Activated naive CD4-positive, alpha-beta T cell treated with anti-CD3 and anti-CD28 coated beads, Interleukin-2, amount 10 ng/mL, durations not matched to agents 7 days and 5 days (primary cell): ENCODE measurements at regions not wholly inside any gene's neighbourhood (a gene's known extent, or its start where the extent isn't known, plus 50 kb on each side); places are given as distances from the start of the nearest gene placed in this dataset.

Source experiments
- CTCF ChIA-PET: fragments of 350-600 bp; sonication (Branson Sonifier 250); formaldehyde crosslinking; loops from one replicate; lab custom pipeline; 2021; ENCODE audit warnings: antibody characterized with exemption; lab: Charles Lee
- DNase-seq: peaks from one replicate; pipeline ENCODE4 v3.0.0-alpha.2; 2020
- H3K27ac Mint-ChIP-seq: one replicate; pipeline ENCODE4 v1.8.0; 2021; ENCODE audit warnings: mild to moderate bottlenecking, moderate library complexity, mixed read lengths
- H3K27me3 Mint-ChIP-seq: one replicate; pipeline ENCODE4 v1.8.0; 2021; ENCODE audit warnings: mild to moderate bottlenecking, mixed read lengths
- H3K36me3 Mint-ChIP-seq: one replicate; pipeline ENCODE4 v1.8.0; 2021; ENCODE audit warnings: mixed read lengths
- H3K4me1 Mint-ChIP-seq: one replicate; pipeline ENCODE4 v1.8.0; 2021; ENCODE audit warnings: mixed read lengths
- H3K4me3 Mint-ChIP-seq: one replicate; pipeline ENCODE4 v1.8.0; 2021; ENCODE audit warnings: mild to moderate bottlenecking, moderate library complexity, mixed read lengths
- H3K9me3 Mint-ChIP-seq: one replicate; pipeline ENCODE4 v1.8.0; 2021; ENCODE audit warnings: mixed read lengths

DNA sequence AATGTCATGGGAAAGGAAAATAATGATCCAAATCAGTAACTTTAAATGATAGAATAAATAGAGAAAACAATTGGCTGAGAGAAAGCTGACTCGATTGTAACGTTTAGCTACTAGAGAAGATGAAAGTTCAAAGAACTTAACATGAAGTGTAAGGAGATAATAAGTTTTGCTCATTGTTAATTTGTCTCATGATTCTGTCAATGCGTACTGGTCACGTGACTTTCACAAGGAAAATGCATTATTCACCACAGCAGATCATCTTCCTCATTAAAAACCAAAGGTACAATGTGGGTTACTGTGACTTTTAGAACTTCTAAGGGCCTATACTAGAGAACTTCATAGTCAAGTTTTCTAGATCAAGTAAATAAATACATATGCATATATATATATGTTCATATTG is 1207.2 kb downstream of the EFNB2 start:
- DNase-seq, result no peak
- no peak overlapping the region for H3K27ac Mint-ChIP-seq
- CTCF ChIA-PET, result no interaction called here
- no peak overlapping the region for H3K4me3 Mint-ChIP-seq
- no peaks in the 10 kb centered on the region for H3K9me3 Mint-ChIP-seq
- H3K36me3 Mint-ChIP-seq, result no peaks in the 10 kb centered on the region
- no peaks in the 10 kb centered on the region for H3K4me1 Mint-ChIP-seq
- no peaks in the 10 kb centered on the region for H3K27me3 Mint-ChIP-seq

- Mint-ChIP-seq H3K4me1 (no peaks in the 10 kb centered on the region), H3K27ac (no peak overlapping the region), H3K36me3 (no peaks in the 10 kb centered on the region), H3K9me3 (no peaks in the 10 kb centered on the region), H3K27me3 (no peaks in the 10 kb centered on the region), H3K4me3 (no peak overlapping the region)
- DNase-seq, result no peak
- CTCF ChIA-PET, result no interaction called here
Observed at GRCh38 chr13:105327581-105328126, 1207.8 kb downstream of the EFNB2 start.

- Mint-ChIP-seq H3K27ac (no peak overlapping the region), H3K27me3 (no peaks in the 10 kb centered on the region), H3K4me3 (no peak overlapping the region), H3K9me3 (no peaks in the 10 kb centered on the region), H3K4me1 (no peaks in the 10 kb centered on the region), H3K36me3 (no peaks in the 10 kb centered on the region)
- CTCF ChIA-PET, result no interaction called here
- DNase-seq, result no peak
Observed at GRCh38 chr13:105319875-105320274, 1215.6 kb downstream of the EFNB2 start.

GRCh38 chr13:105316731-105317130 is 1218.7 kb downstream of the EFNB2 start:
- Mint-ChIP-seq H3K9me3 (no peaks in the 10 kb centered on the region), H3K27ac (no peak overlapping the region), H3K36me3 (no peaks in the 10 kb centered on the region), H3K27me3 (no peaks in the 10 kb centered on the region), H3K4me1 (no peaks in the 10 kb centered on the region), H3K4me3 (no peak overlapping the region)
- no peak for DNase-seq
- CTCF ChIA-PET, result no interaction called here

DNA sequence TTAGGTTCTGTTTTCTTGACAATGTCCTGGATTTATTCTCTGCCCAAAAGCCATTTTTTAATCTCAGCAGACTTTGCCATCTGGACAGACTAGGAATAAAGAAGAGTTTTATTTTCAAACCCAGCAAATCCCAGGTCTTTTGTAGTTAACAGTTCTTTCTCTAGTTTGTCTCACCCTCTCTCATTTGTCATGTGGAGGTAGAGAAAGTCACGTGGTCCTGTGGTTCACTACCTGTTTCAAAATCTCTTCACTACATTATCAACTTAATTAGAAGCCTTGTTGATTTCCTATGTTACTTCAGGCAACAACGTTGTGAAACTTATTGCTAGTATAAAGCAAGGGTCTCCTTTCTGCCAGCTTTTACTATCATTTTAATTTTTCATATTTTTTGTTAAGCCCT is 1222.6 kb downstream of the EFNB2 start:
- CTCF ChIA-PET, result no interaction called here
- no peak overlapping the region for H3K27ac Mint-ChIP-seq
- no peaks in the 10 kb centered on the region for H3K9me3 Mint-ChIP-seq
- no peak overlapping the region for H3K4me3 Mint-ChIP-seq
- no peaks in the 10 kb centered on the region for H3K4me1 Mint-ChIP-seq
- H3K36me3 Mint-ChIP-seq, result no peaks in the 10 kb centered on the region
- DNase-seq, result no peak
- H3K27me3 Mint-ChIP-seq, result no peaks in the 10 kb centered on the region

DNA sequence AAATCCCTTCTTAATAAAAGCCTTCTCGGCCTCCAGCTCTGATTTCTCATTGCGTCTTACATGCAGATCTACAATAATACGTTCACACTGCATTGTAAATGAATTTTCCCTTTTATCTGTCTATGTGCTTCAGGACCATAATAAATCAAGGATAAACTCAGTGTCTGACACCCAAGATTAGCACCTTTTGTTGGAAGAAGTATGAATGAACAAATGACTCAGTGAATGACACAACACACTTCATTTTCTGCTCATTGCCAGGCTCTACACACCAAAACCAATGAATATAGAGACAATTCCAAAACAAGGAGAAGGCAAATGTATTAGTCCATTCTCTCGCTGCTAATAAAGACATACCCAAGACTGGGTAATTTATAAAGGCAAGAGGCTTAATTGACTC is 1224.4 kb downstream of the EFNB2 start:
- CTCF ChIA-PET, result no interaction called here
- no peak overlapping the region for H3K27ac Mint-ChIP-seq
- no peak for DNase-seq
- H3K4me3 Mint-ChIP-seq, result no peak overlapping the region
- no peaks in the 10 kb centered on the region for H3K9me3 Mint-ChIP-seq
- H3K4me1 Mint-ChIP-seq, result no peaks in the 10 kb centered on the region
- no peaks in the 10 kb centered on the region for H3K27me3 Mint-ChIP-seq
- no peaks in the 10 kb centered on the region for H3K36me3 Mint-ChIP-seq

- Mint-ChIP-seq H3K27ac (no peak overlapping the region), H3K4me1 (no peaks in the 10 kb centered on the region), H3K36me3 (no peaks in the 10 kb centered on the region), H3K27me3 (no peaks in the 10 kb centered on the region), H3K9me3 (no peaks in the 10 kb centered on the region), H3K4me3 (no peak overlapping the region)
- CTCF ChIA-PET, result no interaction called here
- no peak for DNase-seq
Observed at GRCh38 chr13:105307776-105308175, 1227.7 kb downstream of the EFNB2 start.

DNA sequence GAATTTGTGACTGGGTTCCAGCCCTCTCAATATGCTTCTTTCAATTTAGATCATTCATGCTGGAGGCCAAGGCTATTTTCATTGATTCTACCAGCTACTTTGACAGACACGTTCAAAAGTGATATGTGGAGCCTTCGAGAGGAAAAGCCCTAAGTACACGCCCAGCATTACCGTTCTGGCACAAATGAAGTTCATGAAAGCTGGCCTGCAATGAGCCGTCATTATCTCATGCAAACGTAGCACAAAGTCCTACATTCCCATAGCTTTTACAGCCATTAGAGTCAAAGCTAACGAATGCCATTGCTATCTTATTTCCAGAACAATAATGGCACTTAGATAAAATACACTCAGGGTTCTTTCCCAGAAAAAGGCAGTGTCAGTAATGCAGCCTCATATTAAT is 1237.6 kb downstream of the EFNB2 start:
- Mint-ChIP-seq H3K27me3 (no peaks in the 10 kb centered on the region), H3K4me3 (no peak overlapping the region), H3K36me3 (no peaks in the 10 kb centered on the region), H3K27ac (no peak overlapping the region), H3K4me1 (no peaks in the 10 kb centered on the region), H3K9me3 (no peaks in the 10 kb centered on the region)
- CTCF ChIA-PET, result no interaction called here
- no peak for DNase-seq

GRCh38 chr13:105291987-105292386 is 1243.5 kb downstream of the EFNB2 start:
- H3K27me3 Mint-ChIP-seq, result no peaks in the 10 kb centered on the region
- no peak for DNase-seq

GRCh38 chr13:105290596-105290995 is 1244.9 kb downstream of the EFNB2 start:
- DNase-seq, result no peak
- no peaks in the 10 kb centered on the region for H3K4me1 Mint-ChIP-seq
- CTCF ChIA-PET, result no interaction called here
- no peak overlapping the region for H3K4me3 Mint-ChIP-seq
- no peaks in the 10 kb centered on the region for H3K27me3 Mint-ChIP-seq
- no peak overlapping the region for H3K27ac Mint-ChIP-seq
- H3K9me3 Mint-ChIP-seq, result no peaks in the 10 kb centered on the region
- H3K36me3 Mint-ChIP-seq, result no peaks in the 10 kb centered on the region

More at GRCh38 chr13:105291987-105292386, 1243.5 kb downstream of the EFNB2 start:
- no peaks in the 10 kb centered on the region for H3K4me1 Mint-ChIP-seq
- H3K27ac Mint-ChIP-seq, result no peak overlapping the region
- no peak overlapping the region for H3K4me3 Mint-ChIP-seq
- H3K9me3 Mint-ChIP-seq, result no peaks in the 10 kb centered on the region
- CTCF ChIA-PET, result no interaction called here
- no peaks in the 10 kb centered on the region for H3K36me3 Mint-ChIP-seq

DNA sequence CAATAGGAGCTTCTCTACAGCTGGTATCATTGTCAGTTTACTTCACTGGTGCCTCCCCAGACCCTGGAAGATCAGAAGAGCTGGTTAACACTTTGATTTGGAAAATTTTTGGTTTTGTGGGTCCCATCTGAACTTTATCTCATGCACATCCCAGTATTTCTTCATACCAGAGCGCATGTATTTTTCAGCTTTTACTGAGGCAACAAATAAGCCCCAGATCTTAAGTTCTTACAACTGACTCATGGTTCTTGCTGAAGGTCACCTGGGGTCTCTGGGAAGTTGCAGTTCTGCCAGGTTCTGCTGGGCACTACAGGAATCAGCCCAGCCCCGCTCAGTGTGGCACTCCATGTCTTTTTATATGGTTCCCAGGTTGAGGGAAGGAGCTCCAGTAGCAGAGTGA is 1249.9 kb downstream of the EFNB2 start:
- no peaks in the 10 kb centered on the region for H3K27me3 Mint-ChIP-seq
- H3K27ac Mint-ChIP-seq, result no peak overlapping the region
- no peak for DNase-seq
- no peak overlapping the region for H3K4me3 Mint-ChIP-seq
- H3K4me1 Mint-ChIP-seq, result no peaks in the 10 kb centered on the region
- H3K9me3 Mint-ChIP-seq, result no peaks in the 10 kb centered on the region
- CTCF ChIA-PET, result no interaction called here
- no peaks in the 10 kb centered on the region for H3K36me3 Mint-ChIP-seq

DNA sequence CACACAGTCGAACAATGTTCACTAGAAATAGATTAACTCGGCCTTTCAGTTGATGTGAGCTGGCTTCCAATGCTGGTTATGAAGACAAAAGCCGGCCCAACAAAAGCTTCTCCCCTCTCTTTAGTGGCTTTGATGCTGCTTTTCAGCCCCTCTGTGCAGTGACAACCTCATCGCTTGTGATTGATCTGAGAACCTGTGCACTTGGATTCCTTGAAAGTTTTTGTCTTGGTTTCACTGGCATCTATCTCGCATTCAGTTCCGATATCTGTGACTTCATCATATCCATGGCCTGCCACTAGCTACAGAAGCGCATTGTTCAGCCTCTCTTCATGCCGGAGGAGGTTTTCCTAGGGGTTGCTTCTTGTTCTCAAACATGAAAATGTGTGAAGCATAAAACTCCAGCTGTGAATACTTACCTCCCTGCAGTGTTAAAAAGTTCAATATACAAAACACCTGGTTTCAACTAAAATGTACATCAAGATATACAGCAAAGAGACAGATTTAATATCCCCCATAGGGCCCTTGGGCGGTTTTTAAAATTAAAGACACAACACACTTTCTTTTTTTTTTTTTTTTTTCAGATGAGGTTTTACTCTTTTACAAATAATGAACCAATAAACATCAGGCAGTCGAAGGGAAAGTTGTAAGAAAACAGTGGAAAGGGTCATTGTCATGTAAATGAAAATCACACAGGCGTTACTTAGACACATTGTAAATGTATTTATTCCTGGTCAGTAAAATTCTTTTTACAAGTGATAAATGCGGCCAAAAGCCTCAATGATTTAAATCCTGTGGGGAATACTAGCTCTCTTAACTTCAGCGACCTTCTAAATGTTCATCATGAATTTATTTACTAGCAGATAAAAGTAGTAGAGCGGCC is 1252.8 kb downstream of the EFNB2 start:
- Mint-ChIP-seq H3K27me3 (no peaks in the 10 kb centered on the region), H3K27ac (no peak overlapping the region), H3K36me3 (no peaks in the 10 kb centered on the region), H3K4me3 (no peak overlapping the region), H3K4me1 (no peaks in the 10 kb centered on the region), H3K9me3 (no peaks in the 10 kb centered on the region)
- no peak for DNase-seq
- CTCF ChIA-PET, result no interaction called here

GRCh38 chr13:105278943-105279381 is 1256.5 kb downstream of the EFNB2 start:
- CTCF ChIA-PET, result no interaction called here
- Mint-ChIP-seq H3K4me1 (no peaks in the 10 kb centered on the region), H3K4me3 (no peak overlapping the region), H3K9me3 (no peaks in the 10 kb centered on the region), H3K27me3 (no peaks in the 10 kb centered on the region), H3K27ac (no peak overlapping the region), H3K36me3 (no peaks in the 10 kb centered on the region)
- DNase-seq, result no peak

GRCh38 chr13:105276571-105276970 is 1258.9 kb downstream of the EFNB2 start:
- no peaks in the 10 kb centered on the region for H3K36me3 Mint-ChIP-seq
- no peak for DNase-seq
- no peaks in the 10 kb centered on the region for H3K9me3 Mint-ChIP-seq
- H3K4me1 Mint-ChIP-seq, result no peaks in the 10 kb centered on the region
- no peak overlapping the region for H3K4me3 Mint-ChIP-seq
- no peaks in the 10 kb centered on the region for H3K27me3 Mint-ChIP-seq
- no peak overlapping the region for H3K27ac Mint-ChIP-seq
- CTCF ChIA-PET, result no interaction called here

- CTCF ChIA-PET, result no interaction called here
- H3K36me3 Mint-ChIP-seq, result no peaks in the 10 kb centered on the region
- no peak for DNase-seq
- no peaks in the 10 kb centered on the region for H3K27me3 Mint-ChIP-seq
- no peaks in the 10 kb centered on the region for H3K4me1 Mint-ChIP-seq
- no peak overlapping the region for H3K27ac Mint-ChIP-seq
- H3K4me3 Mint-ChIP-seq, result no peak overlapping the region
- H3K9me3 Mint-ChIP-seq, result no peaks in the 10 kb centered on the region
Observed at GRCh38 chr13:105273665-105274222, 1261.7 kb downstream of the EFNB2 start.
